Stomach smooth muscle (tissue), 2 donors: ENCODE measurements at regions not wholly inside any gene's neighbourhood (a gene's known extent, or its start where the extent isn't known, plus 50 kb on each side); places are given as distances from the start of the nearest gene placed in this dataset.
"Not testable (repeated sequence)": the region's sequence is repeated elsewhere in the genome, so short reads cannot be mapped to it uniquely, and the experiment has no call there.

Experiments used
- H3K27ac ChIP-seq: one replicate; pipeline ENCODE4 v1.7.0; 2013; ENCODE audit warnings: mild to moderate bottlenecking, low read length, inconsistent platforms
- H3K27me3 ChIP-seq, 2 donors: one replicate each; pipeline ENCODE4 v1.7.0; 2013; ENCODE audit warnings: low read length in 2 of 2; ENCODE audit not compliant: insufficient read depth in 2 of 2, control insufficient read depth in 1 of 2
- H3K36me3 ChIP-seq, 2 donors: one replicate each; pipeline ENCODE4 v1.7.0; 2013; ENCODE audit warnings: low read length in 2 of 2; ENCODE audit not compliant: control insufficient read depth in 2 of 2, insufficient read depth in 2 of 2
- H3K4me1 ChIP-seq: one replicate; pipeline ENCODE4 v1.7.0; 2013; ENCODE audit warnings: low read length; ENCODE audit not compliant: control insufficient read depth, insufficient read depth
- H3K4me3 ChIP-seq, 2 donors: one replicate each; pipeline ENCODE4 v1.7.0; 2013; ENCODE audit warnings: low read length in 2 of 2
- H3K9ac ChIP-seq, 2 donors: one replicate each; pipeline ENCODE4 v1.7.0; 2013; ENCODE audit warnings: low read length in 2 of 2, mild to moderate bottlenecking in 1 of 2
- H3K9me3 ChIP-seq, 2 donors: one replicate each; pipeline ENCODE4 v1.7.0; 2013; ENCODE audit warnings: low read length in 2 of 2; ENCODE audit not compliant: control insufficient read depth in 2 of 2
- donor health status: healthy.
- donor health status: Pancreatic carcinoma.

GRCh38 chr6:1179571-1180459, 132.1 kb upstream of the FOXQ1 start:
- H3K9me3 ChIP-seq, result no peaks in the 10 kb centered on the region
- no peak overlapping the region for H3K9ac ChIP-seq
- H3K4me3 ChIP-seq, result no peak overlapping the region
- H3K4me1 ChIP-seq, result no peaks in the 10 kb centered on the region
- H3K36me3 ChIP-seq, result no peaks in the 10 kb centered on the region
- no peak overlapping the region for H3K27ac ChIP-seq
- peaks cover 0 to 2% of the 10 kb centered on the region in 2 donors for H3K27me3 ChIP-seq

- H3K4me3 ChIP-seq, result no peak overlapping the region
- H3K9ac ChIP-seq, result no peak overlapping the region
Observed at GRCh38 chr6:1178590-1178989, 133.3 kb upstream of the FOXQ1 start.

GRCh38 chr6:1176567-1176966, 135.3 kb upstream of the FOXQ1 start:
- no peaks in the 10 kb centered on the region for H3K4me1 ChIP-seq
- H3K36me3 ChIP-seq, result no peaks in the 10 kb centered on the region
- H3K4me3 ChIP-seq, result no peak overlapping the region
- no peak overlapping the region for H3K27ac ChIP-seq
- no peaks in the 10 kb centered on the region for H3K27me3 ChIP-seq
- H3K9ac ChIP-seq, result no peak overlapping the region
- no peaks in the 10 kb centered on the region for H3K9me3 ChIP-seq

More at GRCh38 chr6:1178590-1178989, 133.3 kb upstream of the FOXQ1 start:
- Histone ChIP-seq H3K27me3 (no peaks in the 10 kb centered on the region), H3K27ac (no peak overlapping the region), H3K9me3 (no peaks in the 10 kb centered on the region), H3K36me3 (no peaks in the 10 kb centered on the region), H3K4me1 (no peaks in the 10 kb centered on the region)

- Histone ChIP-seq H3K9ac (no peak overlapping the region), H3K36me3 (no peaks in the 10 kb centered on the region), H3K4me1 (no peaks in the 10 kb centered on the region), H3K4me3 (no peak overlapping the region), H3K9me3 (no peaks in the 10 kb centered on the region), H3K27ac (no peak overlapping the region), H3K27me3 (no peaks in the 10 kb centered on the region)
Observed at GRCh38 chr6:1175877-1176276, 136.0 kb upstream of the FOXQ1 start.

- H3K27me3 ChIP-seq, result peaks cover 0 to 4% of the 10 kb centered on the region in 2 donors
- H3K36me3 ChIP-seq, result no peaks in the 10 kb centered on the region
- H3K27ac ChIP-seq, result no peak overlapping the region
- H3K9me3 ChIP-seq, result no peaks in the 10 kb centered on the region
- no peak overlapping the region for H3K9ac ChIP-seq
- no peaks in the 10 kb centered on the region for H3K4me1 ChIP-seq
- no peak overlapping the region for H3K4me3 ChIP-seq
Observed at GRCh38 chr6:1170794-1171193, 141.1 kb upstream of the FOXQ1 start.

GRCh38 chr6:1164600-1164999, 147.3 kb upstream of the FOXQ1 start:
- Histone ChIP-seq H3K27me3 (no peaks in the 10 kb centered on the region), H3K4me1 (no peaks in the 10 kb centered on the region), H3K9me3 (no peaks in the 10 kb centered on the region), H3K9ac (no peak overlapping the region), H3K27ac (no peak overlapping the region), H3K4me3 (no peak overlapping the region), H3K36me3 (no peaks in the 10 kb centered on the region)

- Histone ChIP-seq H3K27me3 (no peaks in the 10 kb centered on the region), H3K9me3 (no peaks in the 10 kb centered on the region), H3K9ac (no peak overlapping the region), H3K4me1 (no peaks in the 10 kb centered on the region), H3K27ac (no peak overlapping the region), H3K4me3 (no peak overlapping the region), H3K36me3 (no peaks in the 10 kb centered on the region)
Observed at GRCh38 chr6:1163501-1163900, 148.4 kb upstream of the FOXQ1 start.

GRCh38 chr6:1162367-1163275, 149.3 kb upstream of the FOXQ1 start:
- Histone ChIP-seq H3K4me1 (no peaks in the 10 kb centered on the region), H3K36me3 (no peaks in the 10 kb centered on the region), H3K27me3 (no peaks in the 10 kb centered on the region), H3K4me3 (no peak overlapping the region), H3K27ac (no peak overlapping the region), H3K9me3 (no peaks in the 10 kb centered on the region), H3K9ac (no peak overlapping the region)

GRCh38 chr6:1156411-1156810, 155.5 kb upstream of the FOXQ1 start:
- H3K9me3 ChIP-seq, H3K4me3 ChIP-seq, H3K4me1 ChIP-seq, H3K36me3 ChIP-seq, H3K27ac ChIP-seq, H3K9ac ChIP-seq, H3K27me3 ChIP-seq: not testable (repeated sequence)

GRCh38 chr6:1153696-1154245, 158.1 kb upstream of the FOXQ1 start:
- Histone ChIP-seq H3K27ac (no peak overlapping the region), H3K9me3 (no peaks in the 10 kb centered on the region), H3K4me1 (no peaks in the 10 kb centered on the region), H3K36me3 (no peaks in the 10 kb centered on the region), H3K9ac (no peak overlapping the region), H3K4me3 (no peak overlapping the region), H3K27me3 (no peaks in the 10 kb centered on the region)
